HT1080 (cell line): ENCODE measurements at regions not wholly inside any gene's neighbourhood (a gene's known extent, or its start where the extent isn't known, plus 50 kb on each side); places are given as distances from the start of the nearest gene placed in this dataset.

Source experiments
- DNase-seq: peaks from one replicate; pipeline ENCODE4 v3.0.0-alpha.2; 2015; ENCODE audit warnings: low read depth

GRCh38 chr1:234686035-234686434 lies 76.1 kb upstream of the IRF2BP2 start:
- DNase-seq: no peak

DNA sequence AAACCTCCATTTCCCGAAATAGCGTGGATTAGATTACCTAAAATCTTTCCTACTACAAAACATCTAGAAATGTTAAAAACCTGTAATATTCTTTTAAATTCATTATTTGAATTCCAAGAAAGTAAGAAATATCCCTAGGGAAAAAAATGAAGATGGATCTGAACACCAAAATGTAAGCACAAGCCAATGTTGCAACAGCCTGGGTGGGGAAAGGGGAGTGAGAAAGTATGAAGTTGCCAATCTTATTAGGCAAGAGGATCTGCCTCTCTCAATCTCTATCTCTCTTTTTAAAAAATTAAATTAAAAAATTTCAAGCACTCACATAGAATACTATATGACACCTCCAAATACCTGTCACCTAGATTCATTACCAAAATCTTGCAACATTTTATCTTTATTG lies 74.9 kb upstream of the IRF2BP2 start:
- DNase-seq: no peak

DNA sequence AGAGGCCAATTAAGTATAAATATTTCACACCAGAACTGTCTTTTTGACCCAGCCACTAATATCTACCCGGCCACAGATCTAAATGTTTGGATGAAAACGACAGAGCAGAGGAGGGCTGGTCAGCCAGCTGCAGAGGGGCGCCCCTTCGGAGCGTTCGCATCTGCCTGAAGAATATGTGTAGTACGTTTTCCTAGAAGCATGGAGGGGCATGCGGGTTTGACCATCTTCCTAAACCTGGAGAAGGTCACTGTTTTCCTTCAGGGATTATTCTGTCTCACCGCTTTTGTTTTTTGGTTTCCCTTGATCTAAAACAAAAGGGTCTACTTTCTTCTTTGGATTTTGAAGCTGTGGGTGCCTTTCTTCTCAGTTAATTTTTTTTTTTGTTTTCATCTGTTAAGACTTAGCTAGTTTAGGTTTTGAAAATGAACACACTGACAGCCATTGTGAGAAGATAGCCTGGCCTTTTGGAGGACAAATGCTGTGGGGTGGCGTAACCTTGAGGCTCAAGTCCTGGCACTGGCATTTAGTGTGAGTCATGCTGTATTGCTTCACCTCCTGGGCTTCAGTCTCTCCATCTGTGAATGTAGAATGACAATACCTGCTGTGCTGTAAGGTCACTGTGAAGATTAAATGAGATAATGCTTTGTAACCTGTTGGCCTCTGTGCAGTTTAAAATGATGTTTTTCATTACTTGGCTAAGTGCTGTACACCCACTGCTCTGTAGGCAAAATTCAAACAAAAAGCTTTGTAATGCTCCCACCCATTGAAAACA lies 74.1 kb upstream of the IRF2BP2 start:
- DNase-seq: peak; percentile 84

GRCh38 chr1:234683127-234683860 lies 73.3 kb upstream of the IRF2BP2 start:
- no peak for DNase-seq

GRCh38 chr1:234681990-234682389 lies 72.0 kb upstream of the IRF2BP2 start:
- DNase-seq: no peak

DNA sequence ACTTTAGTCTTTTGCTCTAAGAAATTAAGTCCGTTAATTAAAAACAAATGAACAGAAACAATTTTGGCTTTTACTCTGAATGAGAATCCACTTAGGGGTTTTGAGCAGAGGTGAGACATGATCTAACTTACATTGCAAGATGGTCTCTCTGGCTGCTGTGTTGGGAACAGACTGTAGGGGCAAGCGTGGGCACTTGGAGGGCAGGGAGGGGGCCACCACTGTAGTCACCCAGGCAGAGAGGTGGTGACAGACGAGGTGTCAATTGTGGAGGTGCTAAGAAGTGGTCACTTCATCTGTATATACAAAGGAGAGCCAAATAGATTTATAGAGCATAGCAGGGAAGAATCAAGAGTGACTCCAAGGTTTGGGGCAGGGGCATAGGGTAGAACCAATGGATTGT lies 71.1 kb upstream of the IRF2BP2 start:
- no peak for DNase-seq

GRCh38 chr1:234680331-234680904 lies 70.4 kb upstream of the IRF2BP2 start:
- DNase-seq: no peak

DNA sequence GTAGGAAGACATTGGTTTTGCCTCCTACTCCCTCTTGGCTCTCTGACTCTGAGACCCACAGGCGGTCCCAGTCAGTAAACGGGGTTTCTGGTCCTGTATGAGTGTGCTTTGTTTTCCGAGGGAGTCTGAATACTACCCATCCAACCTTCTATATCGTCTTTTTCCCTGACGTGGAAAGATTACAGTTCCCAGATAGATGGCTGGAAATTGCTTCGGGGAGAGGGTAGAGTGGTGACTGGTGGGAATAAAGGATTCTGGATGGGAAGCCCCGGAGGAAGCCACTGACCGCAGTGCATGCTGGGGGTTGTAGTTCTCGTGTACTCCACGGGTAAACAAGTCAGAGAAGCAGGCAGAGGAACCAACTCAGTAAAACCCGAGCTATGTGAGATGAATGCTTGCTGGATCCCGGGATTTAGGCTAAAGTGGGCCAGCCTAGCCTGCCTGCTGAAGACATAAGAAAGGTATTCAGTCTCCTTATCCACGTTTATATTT lies 66.2 kb upstream of the IRF2BP2 start:
- DNase-seq: peak; percentile 68

- no peak for DNase-seq
These were observed 65.6 kb upstream of the IRF2BP2 start for GRCh38 chr1:234675572-234675971.

- no peak for DNase-seq
These were observed 65.0 kb upstream of the IRF2BP2 start for GRCh38 chr1:234675006-234675405.

DNA sequence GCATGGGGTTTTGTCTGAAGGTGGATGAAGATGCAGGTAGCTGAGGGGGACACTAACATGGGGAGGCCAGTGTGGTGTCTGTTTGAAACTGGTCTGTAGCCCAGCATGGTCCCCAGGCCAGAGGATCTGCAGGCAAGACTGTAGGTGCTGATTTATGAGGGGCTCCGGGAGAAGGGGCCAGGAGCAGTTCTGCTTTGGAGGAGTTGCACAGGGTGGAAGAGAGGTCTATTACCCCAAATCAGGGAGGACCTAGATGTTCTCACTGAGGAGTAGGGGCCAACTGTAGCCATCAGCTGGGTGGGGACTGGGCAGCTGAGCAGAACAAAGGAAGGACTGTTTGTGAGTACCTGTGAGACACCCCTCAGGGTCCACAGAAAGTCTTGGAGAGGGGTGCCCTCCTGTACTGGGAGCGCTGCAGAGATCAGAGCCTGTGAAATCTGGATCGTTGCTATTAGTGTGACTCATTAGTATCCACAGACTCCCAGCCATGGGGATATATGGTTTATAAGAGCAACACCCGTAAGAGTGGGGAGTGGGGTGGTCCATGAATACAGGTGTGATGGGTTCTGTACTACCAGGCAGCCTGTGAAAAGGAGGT lies 64.3 kb upstream of the IRF2BP2 start:
- DNase-seq: no peak

- no peak for DNase-seq
These were observed 62.6 kb upstream of the IRF2BP2 start for GRCh38 chr1:234672349-234673135.

GRCh38 chr1:234670967-234671626 lies 61.1 kb upstream of the IRF2BP2 start:
- DNase-seq: no peak

DNA sequence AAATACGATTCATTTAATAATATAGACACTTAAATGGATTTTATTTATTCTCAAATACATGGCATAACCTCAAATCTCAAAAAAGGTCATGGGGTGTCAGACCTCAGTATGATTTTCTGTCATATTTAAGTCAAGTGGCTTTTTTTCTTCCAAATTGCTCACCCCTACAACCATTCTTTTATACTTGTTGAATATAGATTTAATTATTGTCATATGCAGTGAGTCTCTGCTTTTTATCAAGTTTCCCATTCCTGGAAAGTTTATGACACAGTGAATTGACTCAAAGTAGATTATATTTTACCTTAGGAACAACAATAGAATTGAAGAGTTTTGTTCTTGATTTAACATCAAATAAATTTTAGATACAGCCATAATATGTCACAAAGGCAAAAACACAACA lies 59.5 kb upstream of the IRF2BP2 start:
- DNase-seq: no peak

DNA sequence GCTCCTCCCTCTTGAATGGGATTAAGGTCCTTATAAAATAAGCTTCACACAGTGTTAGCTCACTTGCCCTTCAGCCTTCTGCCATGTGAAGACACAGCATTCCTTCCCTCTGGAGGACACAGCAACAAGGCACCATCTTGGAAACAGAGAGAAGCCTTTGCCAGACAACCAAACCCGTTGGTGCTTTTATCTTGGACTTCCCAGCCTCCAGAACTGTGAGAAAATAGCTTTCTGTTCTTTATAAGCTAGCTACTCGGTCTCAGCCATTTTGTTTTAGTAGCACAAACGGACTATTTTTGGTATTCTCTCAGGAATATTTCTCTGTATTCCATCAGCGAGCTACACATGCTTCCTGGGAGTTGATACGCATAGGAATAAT lies 58.6 kb upstream of the IRF2BP2 start:
- no peak for DNase-seq

DNA sequence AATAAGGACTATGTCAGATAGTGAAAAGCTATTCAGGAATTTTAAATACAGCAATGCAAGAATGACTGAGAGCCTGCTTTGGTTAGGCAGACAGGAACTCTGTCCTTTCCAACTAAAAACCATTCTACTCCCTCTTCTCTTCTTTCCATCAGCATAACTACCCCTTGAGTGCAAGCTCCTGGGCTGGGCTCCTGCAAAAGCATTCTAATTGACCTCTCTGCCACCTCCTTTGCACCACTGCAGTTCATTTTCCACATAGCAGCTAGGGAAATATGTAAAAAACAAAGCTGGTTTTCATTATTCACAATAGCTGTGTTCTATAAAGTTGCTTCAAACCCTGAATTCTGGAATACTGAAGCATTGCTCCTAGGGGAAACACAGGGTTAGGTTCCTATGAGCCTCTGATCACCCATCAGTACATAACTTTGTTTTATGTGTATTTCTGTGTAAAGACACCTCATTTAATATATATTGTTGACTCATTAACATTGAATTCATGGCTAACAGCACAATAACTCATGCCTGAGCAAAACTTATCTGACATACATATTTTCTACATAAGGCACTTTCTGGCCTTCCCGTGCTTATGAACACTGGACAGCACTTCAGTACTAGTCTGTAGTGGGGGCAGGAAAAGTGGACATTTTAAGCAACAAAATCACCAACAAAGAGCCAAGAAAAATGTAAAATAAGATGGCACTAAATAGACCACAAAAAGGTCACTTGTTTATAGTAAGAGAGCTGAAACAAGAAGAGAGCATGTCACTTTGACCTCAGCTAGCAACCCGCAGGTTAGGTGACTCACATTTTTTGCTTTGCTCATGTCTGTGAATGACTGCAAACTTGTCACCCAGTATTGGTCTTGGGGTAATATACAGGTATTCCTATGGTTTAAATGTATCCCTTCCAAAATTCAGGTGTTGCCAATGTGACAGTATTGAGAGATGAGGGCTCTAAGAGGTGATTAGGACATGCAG lies 57.9 kb upstream of the IRF2BP2 start:
- DNase-seq: peak; percentile 33

DNA sequence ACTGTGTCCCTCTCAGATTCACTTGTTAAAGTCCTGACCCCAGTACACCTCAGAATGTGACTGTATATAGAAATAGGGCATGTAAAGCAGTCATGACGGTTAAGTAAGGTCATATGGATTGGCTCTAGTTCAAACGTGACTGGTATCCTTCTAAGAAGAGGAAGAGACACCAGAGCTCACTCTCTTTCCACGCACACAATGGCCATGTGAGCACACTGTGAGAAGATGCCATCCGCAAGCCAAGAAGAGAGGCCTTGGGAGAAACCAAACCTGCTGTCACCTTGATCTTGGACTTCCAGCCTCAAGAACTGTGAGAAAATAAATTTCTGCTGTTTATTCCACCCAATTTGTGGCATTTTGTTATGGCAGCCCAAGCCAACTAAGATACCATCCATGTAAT lies 56.8 kb upstream of the IRF2BP2 start:
- DNase-seq: no peak

- no peak for DNase-seq
These were observed 56.1 kb upstream of the IRF2BP2 start for GRCh38 chr1:234665975-234666605.

GRCh38 chr1:234662148-234662547 lies 52.2 kb upstream of the IRF2BP2 start:
- no peak for DNase-seq
